ENCODE measurements at regions not wholly inside any gene's neighbourhood (a gene's known extent, or its start where the extent isn't known, plus 50 kb on each side); places are given as distances from the start of the nearest gene placed in this dataset.

DNA sequence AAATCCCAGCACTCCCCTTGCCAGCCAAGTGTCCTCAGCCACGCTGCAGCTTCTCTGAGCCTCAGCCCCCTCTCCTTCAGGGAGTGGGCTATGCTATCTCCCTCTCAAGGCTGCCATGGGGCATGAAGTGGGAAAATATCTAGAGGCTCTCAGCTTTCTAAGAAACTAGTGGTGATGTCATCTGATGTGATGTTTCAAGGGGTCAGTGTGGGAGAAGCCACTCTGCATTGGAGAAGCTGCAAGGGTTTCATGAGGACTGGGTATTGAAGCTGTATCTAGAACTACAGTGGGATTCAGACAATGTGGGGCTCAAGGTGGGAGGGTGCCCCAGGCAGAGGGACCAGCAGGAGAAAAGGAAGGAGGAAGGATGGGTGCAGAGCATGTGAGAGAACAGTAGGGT, 210.2 kb downstream of the TLE3 start:
- Histone ChIP-seq H2AFZ (ENCODE audit: low read length) (no peak overlapping the region), H4K20me1 (ENCODE audit: insufficient read depth, low read length) (no peaks in the 10 kb centered on the region), H3F3A (ENCODE audit: insufficient read depth, low read length) (0 out of 2 replicates have a peak, but pooled peaks cover 4% of the 10 kb centered on the region), H3K27me3 (ENCODE audit: insufficient read depth, low read length) (no peaks in the 10 kb centered on the region), H3K36me3 (ENCODE audit: insufficient read depth, low read length) (no peaks in the 10 kb centered on the region; the same call in 1 of the 2 replicates), H3K4me2 (ENCODE audit: low read length) (no peak overlapping the region), H3K27ac (ENCODE audit: low read depth, low read length, poor library complexity, severe bottlenecking) (no peak overlapping the region), H3K4me3 (ENCODE audit: low read depth, low read length, poor library complexity, severe bottlenecking) (no peak overlapping the region), H3K9me2 (ENCODE audit: low read depth, low read length) (no peaks in the 10 kb centered on the region), H3K79me2 (ENCODE audit: insufficient read depth, low read length) (no peaks in the 10 kb centered on the region), H3K9ac (ENCODE audit: low read length) (no peak overlapping the region), H3K9me3 (ENCODE audit: low read length) (0 out of 2 replicates have a peak, but pooled peaks cover 4% of the 10 kb centered on the region), H3K4me1 (ENCODE audit: insufficient read depth, low read length, severe bottlenecking) (peaks cover 19% of the 10 kb centered on the region)
- no peak for TF ChIP-seq EZH2 (IDR thresholded peaks at IDR 0.05; ENCODE audit: borderline replicate concordance, low read length)
- TF ChIP-seq, protein P1, sequence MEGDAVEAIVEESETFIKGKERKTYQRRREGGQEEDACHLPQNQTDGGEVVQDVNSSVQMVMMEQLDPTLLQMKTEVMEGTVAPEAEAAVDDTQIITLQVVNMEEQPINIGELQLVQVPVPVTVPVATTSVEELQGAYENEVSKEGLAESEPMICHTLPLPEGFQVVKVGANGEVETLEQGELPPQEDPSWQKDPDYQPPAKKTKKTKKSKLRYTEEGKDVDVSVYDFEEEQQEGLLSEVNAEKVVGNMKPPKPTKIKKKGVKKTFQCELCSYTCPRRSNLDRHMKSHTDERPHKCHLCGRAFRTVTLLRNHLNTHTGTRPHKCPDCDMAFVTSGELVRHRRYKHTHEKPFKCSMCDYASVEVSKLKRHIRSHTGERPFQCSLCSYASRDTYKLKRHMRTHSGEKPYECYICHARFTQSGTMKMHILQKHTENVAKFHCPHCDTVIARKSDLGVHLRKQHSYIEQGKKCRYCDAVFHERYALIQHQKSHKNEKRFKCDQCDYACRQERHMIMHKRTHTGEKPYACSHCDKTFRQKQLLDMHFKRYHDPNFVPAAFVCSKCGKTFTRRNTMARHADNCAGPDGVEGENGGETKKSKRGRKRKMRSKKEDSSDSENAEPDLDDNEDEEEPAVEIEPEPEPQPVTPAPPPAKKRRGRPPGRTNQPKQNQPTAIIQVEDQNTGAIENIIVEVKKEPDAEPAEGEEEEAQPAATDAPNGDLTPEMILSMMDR (IDR thresholded peaks at IDR 0.05; ENCODE audit: low read length) = no peak

DNA sequence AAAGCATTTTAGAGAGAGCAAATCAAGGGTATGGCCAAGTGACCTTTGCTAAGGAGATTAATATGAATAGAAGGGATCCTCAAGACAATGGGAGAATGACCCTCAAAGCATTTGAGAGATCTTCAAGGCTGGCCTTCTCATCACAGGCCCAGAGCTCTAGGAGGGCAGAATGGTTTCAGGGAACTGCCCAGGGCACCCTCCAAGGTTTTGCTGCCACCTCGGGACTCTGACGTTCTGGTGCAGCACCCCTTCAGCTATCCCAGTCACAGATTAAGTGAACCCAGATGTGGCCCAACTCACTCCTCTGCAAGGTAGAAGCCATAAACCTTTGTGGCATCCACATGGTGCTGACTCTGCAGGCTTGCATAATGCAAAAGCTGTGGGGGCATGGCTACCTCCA, 209.3 kb downstream of the TLE3 start:
- no peaks in the 10 kb centered on the region; the same call in 1 of the 2 replicates for H3K36me3 ChIP-seq (ENCODE audit: insufficient read depth, low read length)
- H3K9ac ChIP-seq (ENCODE audit: low read length) = no peak overlapping the region
- H2AFZ ChIP-seq (ENCODE audit: low read length) = no peak overlapping the region
- H3K4me2 ChIP-seq (ENCODE audit: low read length) = no peak overlapping the region
- no peak overlapping the region for H3K27ac ChIP-seq (ENCODE audit: low read depth, low read length, poor library complexity, severe bottlenecking)
- H4K20me1 ChIP-seq (ENCODE audit: insufficient read depth, low read length) = no peaks in the 10 kb centered on the region
- H3K79me2 ChIP-seq (ENCODE audit: insufficient read depth, low read length) = no peaks in the 10 kb centered on the region
- no peaks in the 10 kb centered on the region for H3K9me2 ChIP-seq (ENCODE audit: low read depth, low read length)
- no peak overlapping the region for H3K4me3 ChIP-seq (ENCODE audit: low read depth, low read length, poor library complexity, severe bottlenecking)
- H3K27me3 ChIP-seq (ENCODE audit: insufficient read depth, low read length) = no peaks in the 10 kb centered on the region
- TF ChIP-seq EZH2 (IDR thresholded peaks at IDR 0.05; ENCODE audit: borderline replicate concordance, low read length) = no peak
- TF ChIP-seq, protein P1 (IDR thresholded peaks at IDR 0.05; ENCODE audit: low read length) = no peak
- no peaks in the 10 kb centered on the region for H3F3A ChIP-seq (ENCODE audit: insufficient read depth, low read length)
- peaks cover 11% of the 10 kb centered on the region for H3K4me1 ChIP-seq (ENCODE audit: insufficient read depth, low read length, severe bottlenecking)
- H3K9me3 ChIP-seq (ENCODE audit: low read length) = 0 out of 2 replicates have a peak, but pooled peaks cover 4% of the 10 kb centered on the region

DNA sequence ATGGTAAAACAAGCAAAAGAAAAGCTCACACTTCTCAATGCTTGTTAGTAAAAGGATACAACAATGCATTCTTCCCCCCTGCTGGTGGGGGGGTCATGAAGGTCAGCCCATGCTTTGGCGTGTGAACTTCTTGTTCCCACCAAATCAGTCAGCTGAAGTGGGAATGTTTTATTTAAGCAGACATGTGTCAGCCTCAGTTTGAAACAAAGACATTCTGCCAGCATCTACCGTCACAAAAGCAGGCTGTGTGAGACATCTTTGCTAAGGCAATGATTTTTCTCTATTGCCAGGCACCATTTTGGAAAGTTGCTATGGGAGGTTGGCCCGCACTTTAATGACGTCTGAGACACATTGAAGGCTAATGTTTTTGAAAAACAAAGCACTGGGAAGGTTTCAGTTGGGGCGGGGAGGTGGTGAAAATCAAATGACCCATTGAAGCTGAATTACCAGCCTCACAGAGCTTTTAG, 206.6 kb downstream of the TLE3 start:
- Histone ChIP-seq H3K9me2 (ENCODE audit: low read depth, low read length) (no peaks in the 10 kb centered on the region), H3K9ac (ENCODE audit: low read length) (no peak overlapping the region), H3K79me2 (ENCODE audit: insufficient read depth, low read length) (no peaks in the 10 kb centered on the region), H3K4me2 (ENCODE audit: low read length) (no peak overlapping the region), H2AFZ (ENCODE audit: low read length) (no peak overlapping the region), H3F3A (ENCODE audit: insufficient read depth, low read length) (no peaks in the 10 kb centered on the region), H3K4me3 (ENCODE audit: low read depth, low read length, poor library complexity, severe bottlenecking) (no peak overlapping the region), H3K36me3 (ENCODE audit: insufficient read depth, low read length) (no peaks in the 10 kb centered on the region; the same call in 1 of the 2 replicates), H3K27me3 (ENCODE audit: insufficient read depth, low read length) (no peaks in the 10 kb centered on the region), H3K9me3 (ENCODE audit: low read length) (0 out of 2 replicates have a peak, but pooled peaks cover 4% of the 10 kb centered on the region), H4K20me1 (ENCODE audit: insufficient read depth, low read length) (no peaks in the 10 kb centered on the region), H3K27ac (ENCODE audit: low read depth, low read length, poor library complexity, severe bottlenecking) (no peak overlapping the region), H3K4me1 (ENCODE audit: insufficient read depth, low read length, severe bottlenecking) (peaks cover 17% of the 10 kb centered on the region)
- no peak for TF ChIP-seq EZH2 (IDR thresholded peaks at IDR 0.05; ENCODE audit: borderline replicate concordance, low read length)
- TF ChIP-seq, protein P1 (IDR thresholded peaks at IDR 0.05; ENCODE audit: low read length) = no peak
